ENCODE measurements at regions not wholly inside any gene's neighbourhood (a gene's known extent, or its start where the extent isn't known, plus 50 kb on each side); places are given as distances from the start of the nearest gene placed in this dataset.

- TF ChIP-seq CTCF (IDR thresholded peaks at IDR 0.05) (no peak), POLR2A (IDR thresholded peaks at IDR 0.05) (no peak)
Measured at GRCh38 chr20:17867131-17867925, 101.3 kb downstream of the SNX5 start.

Data from uterus (tissue), 2 donors.